Naive thymus-derived CD8-positive, alpha-beta T cell (primary cell): ENCODE measurements at regions not wholly inside any gene's neighbourhood (a gene's known extent, or its start where the extent isn't known, plus 50 kb on each side); places are given as distances from the start of the nearest gene placed in this dataset.
"Not testable (repeated sequence)": the region's sequence is repeated elsewhere in the genome, so short reads cannot be mapped to it uniquely, and the experiment has no call there.

Experiments used
- ATAC-seq, 2 donors: fragments of 150-1000 bp; cut with Tn5 transposase in 1 of 2; sonication (Bioruptor Pico), chemical (Tn5 transposase) in 1 of 2; 1 replicate in 1 of 2; 2 replicates in 1 of 2; pipeline ENCODE4 v1.10.0; 2021; ENCODE audit warnings: mild to moderate bottlenecking in 2 of 2, moderate library complexity in 2 of 2
- POLR2A ChIA-PET: fragments of 350-600 bp; sonication (Branson Sonifier 250); formaldehyde crosslinking; loops from one replicate; lab custom pipeline; 2021; ENCODE audit warnings: antibody characterized with exemption; lab: Charles Lee
- DNase-seq, 10 donors: peaks; one replicate each; pipeline versions ENCODE4 v3.0.0 to v3.0.0-alpha.2; 2020 to 2022
- H3K27ac Mint-ChIP-seq, 10 donors: one replicate each; pipeline ENCODE4 v1.8.0; 2020 to 2022; ENCODE audit warnings: mild to moderate bottlenecking in 10 of 10, mixed read lengths in 10 of 10, moderate library complexity in 4 of 10, inconsistent platforms in 1 of 10
- H3K27me3 Mint-ChIP-seq, 5 donors: one replicate each; pipeline ENCODE4 v1.8.0; 2021 to 2022; ENCODE audit warnings: mixed read lengths in 5 of 5
- H3K36me3 Mint-ChIP-seq, 3 donors: one replicate each; pipeline ENCODE4 v1.8.0; 2020 to 2022; ENCODE audit warnings: mixed read lengths in 3 of 3, mild to moderate bottlenecking in 2 of 3, inconsistent platforms in 1 of 3
- H3K4me1 Mint-ChIP-seq, 4 donors: one replicate each; pipeline ENCODE4 v1.8.0; 2021 to 2022; ENCODE audit warnings: mixed read lengths in 4 of 4
- H3K4me3 Mint-ChIP-seq, 10 donors: one replicate each; pipeline ENCODE4 v1.8.0; 2020 to 2022; ENCODE audit warnings: mild to moderate bottlenecking in 10 of 10, mixed read lengths in 10 of 10, moderate library complexity in 6 of 10, inconsistent platforms in 1 of 10
- H3K9me3 Mint-ChIP-seq, 9 donors: one replicate each; pipeline ENCODE4 v1.8.0; 2020 to 2022; ENCODE audit warnings: mixed read lengths in 9 of 9, mild to moderate bottlenecking in 3 of 9, inconsistent platforms in 1 of 9, moderate library complexity in 1 of 9

DNA sequence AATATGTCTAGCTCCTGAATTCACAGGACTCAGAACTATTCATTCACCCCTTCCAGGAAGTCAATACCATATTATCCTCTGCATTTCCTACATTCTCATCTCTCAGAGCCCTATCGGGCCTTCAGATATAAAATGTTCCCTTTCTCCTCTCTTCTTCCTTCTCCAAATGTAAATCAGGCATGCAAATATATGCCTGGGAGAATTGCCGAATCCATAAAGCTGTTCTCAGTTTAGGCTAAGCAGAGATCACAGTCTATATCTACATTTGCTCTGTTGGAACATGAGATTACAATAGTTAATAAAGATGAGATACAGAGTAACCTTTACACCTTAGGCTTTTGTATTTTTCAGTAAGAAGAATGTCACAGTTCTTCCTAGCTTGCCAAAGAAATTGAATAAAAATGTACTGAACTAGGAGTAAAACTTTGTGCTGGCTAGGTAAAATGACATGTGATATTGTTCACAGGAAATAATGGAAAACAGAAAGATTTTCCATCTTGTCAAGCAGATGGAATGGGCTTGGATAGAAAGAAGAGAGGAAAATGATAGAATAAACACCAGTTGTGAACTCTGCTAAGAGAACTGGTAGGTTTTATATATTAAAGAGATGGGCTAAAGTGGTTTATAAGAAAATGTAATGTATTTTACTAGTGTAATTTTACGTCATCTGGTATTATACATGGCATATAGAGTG, 161.5 kb downstream of the NRIP1 start:
- Mint-ChIP-seq H3K9me3 (peaks cover 0 to 10% (median 0%) of the 10 kb centered on the region in 9 donors), H3K27ac (no peak overlapping the region), H3K27me3 (no peaks in the 10 kb centered on the region), H3K36me3 (peaks cover 0 to 2% (median 0%) of the 10 kb centered on the region in 3 donors), H3K4me1 (peaks cover 0 to 10% (median 0%) of the 10 kb centered on the region in 4 donors), H3K4me3 (no peak overlapping the region)
- POLR2A ChIA-PET: no interaction called here
- DNase-seq (no peak), ATAC-seq (no peak)

DNA sequence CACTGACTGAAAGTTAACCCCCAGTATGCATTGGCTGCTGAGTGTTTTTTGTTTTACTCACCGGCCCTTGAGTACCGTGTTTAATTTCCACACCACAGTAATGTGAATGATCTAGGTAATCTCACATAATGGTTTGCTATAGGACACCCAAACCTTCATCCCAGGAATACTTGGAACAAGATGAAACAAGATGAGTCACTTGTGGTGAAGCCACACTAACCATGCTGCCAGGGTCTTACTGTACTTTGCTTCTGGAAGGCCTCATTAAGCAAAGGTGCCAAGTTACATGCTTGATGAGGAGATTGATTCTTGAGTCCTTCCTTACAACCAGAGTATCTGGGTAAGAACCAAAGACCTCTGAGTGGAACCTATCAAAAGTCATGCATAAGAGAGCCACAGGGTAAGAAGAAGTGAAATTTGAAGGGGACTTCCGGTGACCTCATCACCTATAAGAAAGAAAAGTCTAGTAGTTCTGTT, 163.3 kb downstream of the NRIP1 start:
- peak in 1 of 2 donors; percentile 37 for ATAC-seq
- H3K4me3 Mint-ChIP-seq: no peak overlapping the region
- POLR2A ChIA-PET: no interaction called here
- H3K9me3 Mint-ChIP-seq: peaks cover 0 to 6% (median 0%) of the 10 kb centered on the region in 9 donors
- H3K27me3 Mint-ChIP-seq: no peaks in the 10 kb centered on the region
- H3K4me1 Mint-ChIP-seq: peaks cover 0 to 10% (median 0%) of the 10 kb centered on the region in 4 donors
- H3K27ac Mint-ChIP-seq: peak overlapping the region in 1 of 10 donors; percentile 7
- DNase-seq: no peak
- peaks cover 0 to 2% (median 0%) of the 10 kb centered on the region in 3 donors for H3K36me3 Mint-ChIP-seq

DNA sequence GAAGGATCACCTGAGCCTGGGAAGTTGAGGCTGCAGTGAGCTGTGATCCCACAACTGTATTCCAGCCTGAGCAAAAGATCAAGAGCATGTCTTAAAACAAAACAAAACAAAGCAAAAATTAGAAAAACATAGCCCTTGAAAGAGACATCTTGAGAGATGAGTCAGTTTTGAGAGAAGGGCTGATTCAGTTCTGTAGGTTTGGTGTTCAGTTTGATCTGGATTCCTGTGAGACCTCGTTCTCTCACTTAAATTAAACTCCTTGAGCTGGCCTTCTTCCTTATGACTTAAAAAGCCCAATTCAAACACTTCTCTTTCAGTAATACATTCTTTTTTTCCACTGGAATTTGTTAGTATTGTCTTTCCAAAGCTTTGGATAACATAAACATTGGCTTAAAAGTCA, 164.2 kb downstream of the NRIP1 start:
- no peak overlapping the region for H3K4me3 Mint-ChIP-seq
- ATAC-seq (no peak), DNase-seq (no peak)
- H3K4me1 Mint-ChIP-seq: peaks cover 0 to 10% (median 0%) of the 10 kb centered on the region in 4 donors
- no peaks in the 10 kb centered on the region for H3K27me3 Mint-ChIP-seq
- H3K36me3 Mint-ChIP-seq: peaks cover 0 to 2% (median 0%) of the 10 kb centered on the region in 3 donors
- H3K9me3 Mint-ChIP-seq: peaks cover 0 to 6% (median 0%) of the 10 kb centered on the region in 9 donors
- peak overlapping the region in 1 of 10 donors; percentile 34 for H3K27ac Mint-ChIP-seq
- POLR2A ChIA-PET: no interaction called here

DNA sequence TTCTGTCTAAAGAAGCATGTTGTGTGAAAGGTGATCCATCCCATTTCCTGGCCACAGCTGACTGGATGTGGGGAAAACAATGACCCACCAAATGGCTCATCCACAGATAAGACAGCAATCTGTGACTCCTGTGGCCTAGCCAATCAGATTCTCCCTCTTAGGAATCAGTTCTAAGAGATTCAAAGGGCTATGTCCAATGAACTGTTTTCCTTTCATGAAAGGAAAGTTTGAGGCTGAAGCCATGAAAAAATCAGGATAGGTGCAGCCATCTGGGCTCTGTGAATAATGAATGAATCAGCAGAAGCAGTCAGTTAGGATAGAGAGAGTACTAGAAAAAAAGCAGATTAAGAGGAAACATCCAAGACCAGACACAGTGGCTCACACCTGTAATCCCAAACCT, 164.7 kb downstream of the NRIP1 start:
- Mint-ChIP-seq H3K27ac (peak overlapping the region in 1 of 10 donors; percentile 35), H3K9me3 (peaks cover 0 to 6% (median 0%) of the 10 kb centered on the region in 9 donors), H3K4me3 (no peak overlapping the region), H3K4me1 (peaks cover 0 to 10% (median 0%) of the 10 kb centered on the region in 4 donors), H3K36me3 (peaks cover 0 to 2% (median 0%) of the 10 kb centered on the region in 3 donors), H3K27me3 (no peaks in the 10 kb centered on the region)
- no peak for ATAC-seq
- no peak for DNase-seq
- POLR2A ChIA-PET: no interaction called here

DNA sequence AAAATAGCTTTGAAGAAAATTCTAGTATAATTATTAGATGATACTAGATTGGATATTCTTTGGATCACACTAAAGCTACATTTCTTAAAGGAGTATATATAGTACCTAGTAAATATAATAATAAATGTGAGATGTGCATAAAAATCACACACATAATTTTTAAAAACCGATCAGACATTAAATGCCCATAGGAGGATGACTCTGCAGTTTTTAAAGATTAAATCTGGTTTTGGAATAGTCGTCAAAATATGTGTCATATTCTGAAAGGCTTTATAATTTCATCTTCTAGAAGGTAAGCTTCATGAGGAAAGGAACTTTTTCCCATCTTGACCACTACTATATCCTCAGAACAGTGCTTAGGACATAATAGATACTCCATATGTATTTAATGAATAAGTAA, 169.0 kb downstream of the NRIP1 start:
- ATAC-seq (no peak), DNase-seq (no peak)
- H3K27me3 Mint-ChIP-seq: peaks cover 0 to 4% (median 0%) of the 10 kb centered on the region in 5 donors
- H3K27ac Mint-ChIP-seq: no peak overlapping the region
- no peaks in the 10 kb centered on the region for H3K36me3 Mint-ChIP-seq
- no peaks in the 10 kb centered on the region for H3K9me3 Mint-ChIP-seq
- H3K4me1 Mint-ChIP-seq: peaks cover 0 to 2% (median 0%) of the 10 kb centered on the region in 4 donors
- no peak overlapping the region for H3K4me3 Mint-ChIP-seq
- POLR2A ChIA-PET: no interaction called here

DNA sequence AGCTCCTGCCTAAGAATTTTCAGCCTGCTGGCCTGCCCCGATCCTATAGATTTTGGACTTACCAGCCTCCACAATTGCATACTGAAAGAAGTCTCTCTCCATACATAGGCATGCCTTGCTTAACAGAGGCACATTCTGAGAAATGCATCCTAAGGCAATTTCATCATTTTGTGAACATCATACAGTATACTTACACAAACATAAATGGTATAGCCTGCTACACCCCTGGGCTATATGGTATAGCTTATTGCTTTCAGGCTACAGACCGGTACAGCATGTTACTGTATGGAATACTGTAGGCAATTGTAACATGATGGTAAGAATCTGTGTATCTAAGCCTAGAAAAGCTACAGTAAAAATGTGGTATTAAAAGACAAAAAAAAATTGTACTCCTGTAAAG, 174.7 kb downstream of the NRIP1 start:
- Mint-ChIP-seq H3K4me3 (no peak overlapping the region), H3K27ac (no peak overlapping the region), H3K36me3 (no peaks in the 10 kb centered on the region), H3K9me3 (no peaks in the 10 kb centered on the region), H3K4me1 (peaks cover 0 to 8% (median 2%) of the 10 kb centered on the region in 4 donors), H3K27me3 (peaks cover 0 to 4% (median 0%) of the 10 kb centered on the region in 5 donors)
- ATAC-seq (no peak), DNase-seq (no peak)
- POLR2A ChIA-PET: no interaction called here

DNA sequence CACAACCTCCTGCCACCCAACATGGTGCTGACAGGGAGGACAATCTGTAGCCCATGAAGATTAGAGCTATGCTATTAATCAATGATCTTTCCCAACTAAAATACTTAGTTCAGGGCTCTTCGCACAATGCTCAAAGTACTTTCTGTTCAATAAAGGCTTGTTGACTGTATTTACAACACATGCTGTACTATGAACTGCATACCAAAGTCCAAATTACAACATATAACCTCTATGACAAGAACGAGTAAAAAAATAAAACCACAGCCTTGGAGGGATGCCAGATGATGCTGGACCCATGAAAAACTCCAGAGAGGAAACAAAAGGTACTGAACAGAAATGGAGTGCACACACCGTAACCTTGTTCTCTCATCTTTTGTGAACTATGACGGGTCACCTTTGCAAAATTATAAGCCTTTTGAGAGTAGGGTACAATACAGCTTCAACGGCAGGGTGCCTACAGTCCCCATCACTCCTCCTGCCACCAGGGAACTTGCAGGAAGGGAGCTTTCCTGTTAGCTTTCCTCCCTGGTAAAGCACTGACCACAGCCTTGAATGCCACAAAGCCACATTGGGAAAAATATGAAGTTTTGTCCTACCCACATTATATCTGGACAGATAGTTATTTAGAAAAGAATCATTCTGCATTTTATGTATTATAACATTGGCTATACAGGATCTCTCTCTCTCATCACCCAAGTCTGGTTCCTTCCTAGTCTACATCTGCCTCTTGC, 175.6 kb downstream of the NRIP1 start:
- no peak overlapping the region for H3K4me3 Mint-ChIP-seq
- no peaks in the 10 kb centered on the region for H3K9me3 Mint-ChIP-seq
- peaks cover 0 to 8% (median 2%) of the 10 kb centered on the region in 4 donors for H3K4me1 Mint-ChIP-seq
- ATAC-seq (no peak), DNase-seq (no peak)
- peaks cover 0 to 4% (median 0%) of the 10 kb centered on the region in 5 donors for H3K27me3 Mint-ChIP-seq
- no peaks in the 10 kb centered on the region for H3K36me3 Mint-ChIP-seq
- POLR2A ChIA-PET: no interaction called here
- peak overlapping the region in 2 of 10 donors; percentile 18 to 40 for H3K27ac Mint-ChIP-seq

DNA sequence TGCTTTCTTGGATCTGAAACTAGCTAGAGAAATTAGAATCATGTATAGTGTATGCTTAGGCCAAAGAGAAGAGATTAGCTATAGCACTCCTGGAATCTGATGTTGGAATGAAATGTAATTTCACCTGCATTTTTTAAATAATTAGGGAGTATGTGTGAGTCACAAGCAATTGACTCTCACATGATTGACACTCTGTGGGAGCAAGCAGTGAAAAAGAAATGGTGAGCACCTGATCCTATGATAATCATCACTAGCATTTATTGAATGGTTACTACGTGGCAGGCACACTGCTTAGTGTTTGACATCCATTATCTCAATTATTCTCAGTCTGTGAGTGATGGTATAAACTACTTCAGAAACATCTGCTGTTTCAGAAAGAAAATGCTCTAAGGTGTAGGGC, 176.6 kb downstream of the NRIP1 start:
- Mint-ChIP-seq H3K36me3 (no peaks in the 10 kb centered on the region), H3K9me3 (no peaks in the 10 kb centered on the region)
- POLR2A ChIA-PET: no interaction called here

DNA sequence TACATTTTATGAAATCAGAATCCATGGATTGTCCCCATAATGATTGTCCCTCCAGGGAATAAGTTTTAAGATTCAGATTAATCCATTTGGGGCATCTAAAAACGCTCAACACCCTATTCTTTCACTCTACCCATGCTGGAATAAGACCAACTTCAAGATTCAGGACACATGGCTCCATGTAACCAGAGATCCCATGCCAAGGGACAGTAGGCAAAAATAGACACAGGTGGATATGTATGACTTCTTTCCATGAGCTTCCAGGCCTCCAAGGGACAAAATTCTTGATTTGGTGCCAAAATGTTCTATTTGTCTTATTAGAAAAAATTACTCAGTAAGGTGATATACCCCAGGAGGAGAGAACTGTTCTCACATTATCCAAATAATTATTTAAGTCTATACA, 178.8 kb downstream of the NRIP1 start:
- Mint-ChIP-seq H3K27ac (no peak overlapping the region), H3K36me3 (no peaks in the 10 kb centered on the region), H3K4me3 (no peak overlapping the region), H3K4me1 (peaks cover 0 to 11% (median 2%) of the 10 kb centered on the region in 4 donors), H3K27me3 (no peaks in the 10 kb centered on the region), H3K9me3 (no peaks in the 10 kb centered on the region)
- POLR2A ChIA-PET: no interaction called here
- ATAC-seq: no peak
- no peak for DNase-seq

More for the DNA sequence above, 176.6 kb downstream of the NRIP1 start:
- Mint-ChIP-seq H3K27me3 (peaks cover 0 to 4% (median 0%) of the 10 kb centered on the region in 5 donors), H3K4me3 (no peak overlapping the region), H3K27ac (no peak overlapping the region), H3K4me1 (peaks cover 0 to 8% (median 2%) of the 10 kb centered on the region in 4 donors)
- DNase-seq: no peak
- no peak for ATAC-seq

DNA sequence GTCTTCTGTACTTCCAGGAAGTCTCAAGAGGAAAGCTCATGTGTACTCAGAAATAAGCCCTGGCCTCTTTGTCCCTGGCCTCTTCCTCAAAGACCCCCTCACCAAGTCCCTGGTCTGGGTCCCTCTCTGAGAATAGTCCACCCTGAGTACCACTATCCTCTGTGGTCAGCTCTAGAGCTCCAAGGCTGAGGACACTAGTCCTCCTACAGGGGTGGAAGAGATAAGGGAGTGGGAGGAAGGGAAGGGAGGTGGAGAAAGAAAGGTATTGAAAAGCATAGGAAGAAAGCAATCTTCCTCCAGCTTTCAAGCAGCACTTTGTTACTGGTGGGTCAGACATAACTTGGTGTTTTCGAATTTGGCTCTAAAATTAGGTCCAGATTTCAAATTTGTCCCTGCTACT, 181.4 kb downstream of the NRIP1 start:
- no peak overlapping the region for H3K27ac Mint-ChIP-seq
- no peak overlapping the region for H3K4me3 Mint-ChIP-seq
- H3K36me3 Mint-ChIP-seq: no peaks in the 10 kb centered on the region
- H3K4me1 Mint-ChIP-seq: peaks cover 0 to 23% (median 2%) of the 10 kb centered on the region in 4 donors
- H3K9me3 Mint-ChIP-seq: peaks cover 0 to 3% (median 0%) of the 10 kb centered on the region in 9 donors
- POLR2A ChIA-PET: no interaction called here
- DNase-seq (no peak), ATAC-seq (no peak)
- H3K27me3 Mint-ChIP-seq: no peaks in the 10 kb centered on the region

DNA sequence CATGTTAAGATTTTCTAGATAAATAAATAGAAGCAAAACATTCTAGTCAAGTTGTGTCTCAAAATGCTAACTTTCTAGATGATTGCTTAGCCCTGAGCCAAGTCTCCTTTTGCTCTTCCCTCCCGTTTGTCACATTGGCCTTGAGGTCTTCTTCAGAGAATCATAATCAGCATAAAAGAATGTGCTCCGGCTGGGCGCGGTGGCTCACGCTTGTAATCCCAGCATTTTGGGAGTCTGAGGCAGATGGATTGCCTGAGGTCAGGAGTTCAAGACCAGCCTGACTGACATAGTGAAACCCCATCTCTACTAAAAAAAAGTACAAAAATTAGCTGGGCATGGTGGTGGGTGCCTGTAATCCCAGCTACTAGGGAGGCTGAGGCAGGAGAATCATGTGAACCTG, 182.3 kb downstream of the NRIP1 start:
- H3K9me3 Mint-ChIP-seq, H3K4me3 Mint-ChIP-seq, ATAC-seq, H3K27ac Mint-ChIP-seq, H3K36me3 Mint-ChIP-seq, DNase-seq, POLR2A ChIA-PET, H3K27me3 Mint-ChIP-seq: not testable (repeated sequence)
- H3K4me1 Mint-ChIP-seq: peaks cover 0 to 31% (median 2%) of the 10 kb centered on the region in 4 donors

DNA sequence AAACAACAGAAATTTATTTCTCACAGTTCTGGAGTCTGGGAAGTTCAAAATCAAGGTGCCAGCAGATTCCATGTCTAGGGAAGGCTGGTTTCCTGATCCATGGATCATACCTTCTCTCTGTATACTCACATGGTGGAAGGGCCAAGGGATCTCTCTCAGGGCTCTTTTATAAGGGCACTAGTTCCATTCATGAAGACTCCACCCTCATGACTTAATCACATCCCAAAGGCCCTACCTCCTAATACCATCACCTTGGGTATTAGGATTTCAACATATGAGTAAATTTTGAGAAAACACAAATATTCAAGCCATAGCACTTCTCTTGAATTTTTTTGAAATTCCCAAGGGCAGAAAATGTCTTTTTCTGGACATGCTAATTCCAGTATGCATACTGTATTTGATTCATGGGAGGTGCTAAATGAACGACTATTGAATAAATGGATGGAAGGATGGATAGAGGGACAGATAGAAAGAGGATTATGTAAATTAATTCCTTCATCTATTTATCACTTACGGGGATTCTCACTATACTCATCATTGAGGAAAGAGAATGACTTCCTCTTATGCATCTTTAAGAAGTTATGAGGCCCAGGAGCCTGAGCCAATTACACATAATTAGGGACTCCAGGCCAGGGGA, 182.8 kb downstream of the NRIP1 start:
- POLR2A ChIA-PET: no interaction called here
- Mint-ChIP-seq H3K27ac (no peak overlapping the region), H3K9me3 (peaks cover 0 to 3% (median 0%) of the 10 kb centered on the region in 9 donors), H3K4me1 (peaks cover 0 to 34% (median 2%) of the 10 kb centered on the region in 4 donors), H3K36me3 (no peaks in the 10 kb centered on the region), H3K27me3 (no peaks in the 10 kb centered on the region), H3K4me3 (no peak overlapping the region)
- ATAC-seq (no peak), DNase-seq (no peak)

DNA sequence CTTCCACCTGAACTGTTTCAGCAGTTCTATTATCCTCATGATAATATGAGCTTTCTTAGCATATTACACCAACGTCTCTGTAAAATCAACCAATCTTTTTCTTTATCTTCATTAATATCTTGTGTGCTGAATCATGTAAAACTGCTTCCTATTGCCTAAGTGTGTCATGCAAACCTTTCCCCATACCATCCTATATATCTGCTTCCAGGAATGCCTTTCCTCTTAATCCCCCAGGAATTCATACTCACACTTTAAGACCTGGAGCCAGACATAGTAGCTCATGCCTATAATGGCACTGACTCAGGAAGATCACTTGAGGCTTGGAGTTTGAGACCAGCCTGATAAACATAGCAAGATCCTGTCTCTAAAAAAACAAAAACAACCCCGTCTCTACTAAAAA, 183.9 kb downstream of the NRIP1 start:
- no peak for DNase-seq
- no peak overlapping the region for H3K4me3 Mint-ChIP-seq
- no peak for ATAC-seq
- POLR2A ChIA-PET: no interaction called here
- H3K27me3 Mint-ChIP-seq: no peaks in the 10 kb centered on the region
- H3K27ac Mint-ChIP-seq: no peak overlapping the region
- peaks cover 0 to 34% (median 3%) of the 10 kb centered on the region in 4 donors for H3K4me1 Mint-ChIP-seq
- H3K36me3 Mint-ChIP-seq: no peaks in the 10 kb centered on the region
- H3K9me3 Mint-ChIP-seq: peaks cover 0 to 3% (median 0%) of the 10 kb centered on the region in 9 donors
